Subcutaneous abdominal adipose tissue (tissue), 5 donors: ENCODE measurements at regions not wholly inside any gene's neighbourhood (a gene's known extent, or its start where the extent isn't known, plus 50 kb on each side); places are given as distances from the start of the nearest gene placed in this dataset.

Source experiments
- H3K27ac ChIP-seq: one replicate; pipeline ENCODE4 v1.7.0; 2013; ENCODE audit warnings: low read depth, mild to moderate bottlenecking, inconsistent platforms, low read length, moderate library complexity
- H3K27me3 ChIP-seq, 5 donors: one replicate each; pipeline ENCODE4 v1.7.0; 2013; ENCODE audit warnings: low read length in 5 of 5, inconsistent platforms in 1 of 5; ENCODE audit not compliant: control insufficient read depth in 5 of 5, insufficient read depth in 4 of 5
- H3K36me3 ChIP-seq, 5 donors: one replicate each; pipeline ENCODE4 v1.7.0; 2013; ENCODE audit warnings: low read length in 5 of 5; ENCODE audit not compliant: control insufficient read depth in 5 of 5, insufficient read depth in 5 of 5
- H3K4me1 ChIP-seq, 5 donors: one replicate each; pipeline ENCODE4 v1.7.0; 2013; ENCODE audit warnings: low read length in 5 of 5, mild to moderate bottlenecking in 3 of 5, moderate library complexity in 1 of 5; ENCODE audit not compliant: control insufficient read depth in 5 of 5, insufficient read depth in 5 of 5
- H3K4me3 ChIP-seq, 5 donors: one replicate each; pipeline ENCODE4 v1.7.0; 2013; ENCODE audit warnings: low read length in 5 of 5, low read depth in 1 of 5
- H3K9ac ChIP-seq, 5 donors: one replicate each; pipeline ENCODE4 v1.7.0; 2013; ENCODE audit warnings: low read length in 5 of 5, mild to moderate bottlenecking in 4 of 5, moderate library complexity in 3 of 5
- H3K9me3 ChIP-seq, 5 donors: one replicate each; pipeline ENCODE4 v1.7.0; 2013; ENCODE audit warnings: low read length in 5 of 5; ENCODE audit not compliant: control insufficient read depth in 5 of 5
- donor health status: healthy.
- donor health status: healthy.
- donor health status: healthy.
- donor health status: healthy.
- donor health status: healthy.

GRCh38 chr5:121735618-121736017 lies 116.1 kb upstream of the FTMT start:
- Histone ChIP-seq H3K27me3 (no peaks in the 10 kb centered on the region), H3K9ac (no peak overlapping the region), H3K4me3 (no peak overlapping the region), H3K9me3 (peaks cover 0 to 8% (median 3%) of the 10 kb centered on the region in 5 donors), H3K27ac (no peak overlapping the region), H3K4me1 (peaks cover 0 to 2% (median 0%) of the 10 kb centered on the region in 5 donors), H3K36me3 (no peaks in the 10 kb centered on the region)

GRCh38 chr5:121737120-121737519 lies 114.6 kb upstream of the FTMT start:
- Histone ChIP-seq H3K4me1 (no peaks in the 10 kb centered on the region), H3K4me3 (no peak overlapping the region), H3K27me3 (no peaks in the 10 kb centered on the region), H3K36me3 (no peaks in the 10 kb centered on the region), H3K27ac (no peak overlapping the region), H3K9me3 (peaks cover 0 to 11% (median 4%) of the 10 kb centered on the region in 5 donors), H3K9ac (no peak overlapping the region)

- no peak overlapping the region for H3K9ac ChIP-seq
- no peaks in the 10 kb centered on the region for H3K36me3 ChIP-seq
- no peaks in the 10 kb centered on the region for H3K4me1 ChIP-seq
- no peaks in the 10 kb centered on the region for H3K27me3 ChIP-seq
- no peak overlapping the region for H3K27ac ChIP-seq
- peaks cover 0 to 11% (median 4%) of the 10 kb centered on the region in 5 donors for H3K9me3 ChIP-seq
- no peak overlapping the region for H3K4me3 ChIP-seq
Observed at GRCh38 chr5:121741156-121741555, 110.5 kb upstream of the FTMT start.

GRCh38 chr5:121744577-121744976 lies 107.1 kb upstream of the FTMT start:
- peaks cover 0 to 8% (median 4%) of the 10 kb centered on the region in 5 donors for H3K9me3 ChIP-seq
- H3K27me3 ChIP-seq = no peaks in the 10 kb centered on the region
- H3K27ac ChIP-seq = no peak overlapping the region
- H3K4me1 ChIP-seq = no peaks in the 10 kb centered on the region
- H3K36me3 ChIP-seq = no peaks in the 10 kb centered on the region
- H3K9ac ChIP-seq = no peak overlapping the region
- H3K4me3 ChIP-seq = no peak overlapping the region

GRCh38 chr5:121745407-121745806 lies 106.3 kb upstream of the FTMT start:
- Histone ChIP-seq H3K4me3 (no peak overlapping the region), H3K36me3 (no peaks in the 10 kb centered on the region), H3K27me3 (no peaks in the 10 kb centered on the region), H3K27ac (no peak overlapping the region), H3K9ac (no peak overlapping the region), H3K4me1 (no peaks in the 10 kb centered on the region), H3K9me3 (peaks cover 0 to 5% (median 4%) of the 10 kb centered on the region in 5 donors)

- Histone ChIP-seq H3K4me1 (no peaks in the 10 kb centered on the region), H3K27me3 (no peaks in the 10 kb centered on the region), H3K9ac (no peak overlapping the region), H3K4me3 (no peak overlapping the region), H3K9me3 (peaks cover 0 to 2% (median 1%) of the 10 kb centered on the region in 5 donors), H3K36me3 (no peaks in the 10 kb centered on the region), H3K27ac (no peak overlapping the region)
Observed at GRCh38 chr5:121746763-121747162, 104.9 kb upstream of the FTMT start.

- Histone ChIP-seq H3K9me3 (no peaks in the 10 kb centered on the region), H3K27ac (no peak overlapping the region), H3K4me3 (no peak overlapping the region), H3K4me1 (no peaks in the 10 kb centered on the region), H3K27me3 (no peaks in the 10 kb centered on the region), H3K36me3 (no peaks in the 10 kb centered on the region), H3K9ac (no peak overlapping the region)
Observed at GRCh38 chr5:121748686-121749085, 103.0 kb upstream of the FTMT start.

GRCh38 chr5:121752149-121752548 lies 99.5 kb upstream of the FTMT start:
- Histone ChIP-seq H3K27me3 (no peaks in the 10 kb centered on the region), H3K27ac (no peak overlapping the region), H3K4me1 (no peaks in the 10 kb centered on the region), H3K9me3 (no peaks in the 10 kb centered on the region), H3K36me3 (no peaks in the 10 kb centered on the region), H3K9ac (no peak overlapping the region), H3K4me3 (no peak overlapping the region)

- H3K27ac ChIP-seq = no peak overlapping the region
- H3K4me1 ChIP-seq = no peaks in the 10 kb centered on the region
- H3K9ac ChIP-seq = no peak overlapping the region
- H3K4me3 ChIP-seq = no peak overlapping the region
- no peaks in the 10 kb centered on the region for H3K36me3 ChIP-seq
- H3K27me3 ChIP-seq = no peaks in the 10 kb centered on the region
- no peaks in the 10 kb centered on the region for H3K9me3 ChIP-seq
Observed at GRCh38 chr5:121755266-121755665, 96.4 kb upstream of the FTMT start.

- H3K36me3 ChIP-seq = no peaks in the 10 kb centered on the region
- no peaks in the 10 kb centered on the region for H3K4me1 ChIP-seq
- H3K4me3 ChIP-seq = no peak overlapping the region
- no peaks in the 10 kb centered on the region for H3K9me3 ChIP-seq
- no peaks in the 10 kb centered on the region for H3K27me3 ChIP-seq
- no peak overlapping the region for H3K9ac ChIP-seq
- H3K27ac ChIP-seq = no peak overlapping the region
Observed at GRCh38 chr5:121757753-121758152, 93.9 kb upstream of the FTMT start.

GRCh38 chr5:121758615-121759014 lies 93.1 kb upstream of the FTMT start:
- Histone ChIP-seq H3K9me3 (no peaks in the 10 kb centered on the region), H3K9ac (no peak overlapping the region), H3K36me3 (no peaks in the 10 kb centered on the region), H3K4me3 (no peak overlapping the region), H3K27me3 (no peaks in the 10 kb centered on the region), H3K27ac (no peak overlapping the region), H3K4me1 (no peaks in the 10 kb centered on the region)
